HUDEP-2 (cell line): ENCODE measurements at regions not wholly inside any gene's neighbourhood (a gene's known extent, or its start where the extent isn't known, plus 50 kb on each side); places are given as distances from the start of the nearest gene placed in this dataset.
"Not testable (repeated sequence)": the region's sequence is repeated elsewhere in the genome, so short reads cannot be mapped to it uniquely, and the experiment has no call there.

Experiments used
- DNase-seq, 76 experiments: peaks; one replicate each; lab custom pipeline; 2025; ENCODE audit not compliant: unreplicated experiment in 76 of 76; lab: John Stamatoyannopoulos, UW

DNA sequence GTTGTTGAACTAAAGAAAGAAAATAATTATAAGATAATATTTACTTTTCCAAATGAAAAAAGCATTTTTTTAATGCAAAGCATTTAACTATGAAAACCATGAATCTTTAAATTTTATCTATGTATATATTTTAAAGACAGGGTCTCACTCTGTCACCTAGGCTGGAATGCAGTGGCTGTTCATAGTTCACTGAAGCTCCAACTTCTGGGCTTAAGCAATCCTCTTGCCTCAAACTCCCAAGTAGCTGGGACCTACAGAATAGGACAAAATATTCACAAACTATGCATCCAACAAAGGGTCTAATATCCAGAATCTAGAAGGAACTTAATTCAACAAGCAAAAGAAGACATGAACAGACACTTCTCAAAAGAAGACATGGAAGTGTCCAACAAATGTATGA lies 55.9 kb upstream of the ALB start:
- DNase-seq = no peak

DNA sequence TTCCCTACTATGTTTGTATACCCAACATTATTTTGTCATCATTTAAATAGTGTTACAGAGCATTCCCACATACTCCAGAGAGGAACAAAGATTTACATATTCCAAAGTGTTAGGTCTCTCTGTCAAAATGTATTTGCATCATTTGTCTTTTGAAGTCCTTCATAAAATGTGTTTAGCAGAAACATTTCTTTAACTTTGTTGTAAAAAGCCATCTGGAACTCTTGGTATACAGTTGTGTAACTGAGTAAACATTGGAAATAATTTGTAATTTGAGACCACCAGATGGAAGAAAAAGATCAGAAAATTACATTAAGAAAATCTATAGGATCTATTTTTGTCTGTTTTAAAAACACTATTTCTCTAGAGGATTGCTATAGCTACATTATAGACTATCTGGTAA lies 56.6 kb upstream of the ALB start:
- no peak for DNase-seq

DNA sequence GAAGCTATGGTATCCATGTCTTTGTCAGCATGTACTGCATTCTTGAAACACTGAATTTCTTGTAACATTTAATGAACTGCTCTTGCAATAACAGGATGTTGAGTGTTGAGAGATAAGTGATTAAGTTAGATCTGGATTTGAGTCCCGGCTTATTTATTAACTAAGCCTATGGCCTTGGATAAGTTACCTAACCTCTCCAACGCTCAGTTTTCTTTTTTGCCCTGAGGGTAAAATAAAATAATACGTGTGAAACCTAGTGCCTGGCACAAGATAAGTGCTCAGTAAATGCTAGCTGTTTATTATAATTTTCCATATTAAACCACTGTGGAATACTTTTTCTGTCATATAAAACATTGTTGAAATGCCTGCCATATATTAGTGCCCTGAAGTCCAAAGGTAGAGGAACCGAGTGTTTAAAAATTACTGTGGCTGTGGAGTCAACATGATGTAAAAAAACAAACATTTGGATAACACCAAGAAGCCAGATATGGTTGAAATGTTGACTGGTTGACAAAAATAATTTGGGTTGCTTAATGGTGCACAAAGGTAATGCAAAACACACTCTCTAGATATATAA lies 58.6 kb upstream of the ALB start:
- DNase-seq = no peak

DNA sequence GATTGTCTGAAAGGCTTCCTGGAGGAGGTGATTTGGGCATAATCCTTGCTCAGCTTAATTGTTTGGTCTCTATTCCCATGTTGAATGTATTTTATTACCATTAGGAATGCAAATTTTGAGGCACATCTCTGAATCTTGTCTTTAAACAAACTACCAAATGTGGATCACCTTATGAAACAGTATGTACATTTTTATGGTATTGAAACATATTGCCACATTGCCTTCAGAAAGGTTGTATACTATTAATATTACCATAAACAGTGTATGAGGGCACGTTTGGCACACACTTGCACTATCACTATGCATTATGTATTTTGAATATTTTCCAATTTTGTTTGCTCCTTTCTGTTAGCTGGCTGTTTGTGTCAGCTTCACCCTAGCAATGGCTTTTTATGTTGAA lies 60.0 kb upstream of the ALB start:
- no peak for DNase-seq

DNA sequence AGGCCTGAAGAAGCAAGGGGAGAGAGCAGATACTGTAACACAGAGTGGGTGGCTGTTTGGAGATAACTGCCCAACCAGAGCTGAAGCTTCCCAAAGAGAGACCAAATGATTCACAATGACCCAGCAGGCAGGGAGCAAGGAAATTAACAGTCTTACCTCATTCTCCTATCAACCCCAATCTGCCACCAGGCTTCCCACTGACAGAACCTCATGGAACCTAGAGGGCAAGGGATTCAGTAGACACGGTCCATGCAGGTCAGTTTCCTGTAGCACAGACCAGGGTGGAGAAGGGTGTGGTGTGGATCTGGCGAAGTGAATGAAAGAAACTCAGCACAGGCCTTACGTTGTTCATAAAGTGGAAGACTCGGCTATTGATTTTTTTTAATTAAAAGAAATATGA lies 60.7 kb upstream of the ALB start:
- no peak for DNase-seq

DNA sequence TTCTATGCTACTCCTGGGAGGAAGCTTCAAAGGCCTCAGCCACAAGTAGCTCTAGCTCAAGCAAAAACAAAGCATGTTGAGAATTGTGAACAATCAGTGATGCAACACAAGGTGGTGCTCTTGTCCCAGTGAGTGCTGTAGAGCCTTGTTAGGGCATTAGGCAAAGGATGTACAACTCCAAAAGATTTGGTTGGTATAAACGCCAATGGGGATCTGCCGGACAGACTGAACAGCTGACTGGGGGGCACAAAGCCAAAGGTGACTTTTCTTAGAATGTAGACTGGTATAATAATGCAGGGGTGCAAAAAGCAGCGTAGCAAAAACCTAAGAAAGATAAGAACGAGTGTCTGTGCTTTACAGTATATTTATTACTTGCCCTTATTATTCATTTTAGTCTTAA lies 62.6 kb upstream of the ALB start:
- DNase-seq = peak in 11 of 76 experiments; percentile 1 to 21 (median 5)

DNA sequence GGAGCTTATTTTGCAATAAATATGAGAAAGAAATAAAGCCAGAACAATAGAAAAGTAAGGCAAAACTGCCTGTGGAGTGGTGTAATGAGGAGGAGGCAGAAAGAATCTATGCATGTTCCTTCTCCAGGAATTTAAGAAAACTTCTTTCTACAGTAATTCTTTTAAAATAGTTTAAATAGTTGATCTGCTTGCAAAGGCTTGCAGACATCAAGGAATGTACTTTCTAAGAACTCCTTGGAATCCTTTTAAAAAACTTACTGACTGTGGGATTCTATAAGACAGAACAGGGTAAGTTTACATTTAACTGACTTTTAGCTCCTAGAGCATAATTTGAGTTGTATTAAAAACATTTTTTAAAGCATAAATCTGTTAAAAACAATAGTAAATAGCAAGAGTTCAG lies 63.2 kb upstream of the ALB start:
- DNase-seq = no peak

DNA sequence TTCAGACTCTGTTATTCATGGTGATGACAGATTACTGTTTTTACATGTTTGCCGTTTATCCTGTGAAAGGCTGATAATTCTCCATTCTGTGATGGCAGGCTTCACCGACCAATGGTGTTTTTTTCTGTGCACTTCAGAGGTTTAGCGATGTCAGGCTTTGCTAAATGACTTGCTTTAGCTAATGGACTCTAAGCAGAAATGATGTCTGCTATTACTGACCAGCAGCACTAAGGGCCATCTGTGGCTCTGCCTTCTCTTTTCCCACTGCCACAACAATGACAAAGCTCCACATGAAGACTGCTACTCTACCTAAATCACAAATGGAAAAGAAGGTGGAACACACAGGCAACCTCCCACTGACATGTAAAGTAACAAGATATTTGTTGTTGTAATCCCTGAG lies 68.4 kb upstream of the ALB start:
- no peak for DNase-seq

DNA sequence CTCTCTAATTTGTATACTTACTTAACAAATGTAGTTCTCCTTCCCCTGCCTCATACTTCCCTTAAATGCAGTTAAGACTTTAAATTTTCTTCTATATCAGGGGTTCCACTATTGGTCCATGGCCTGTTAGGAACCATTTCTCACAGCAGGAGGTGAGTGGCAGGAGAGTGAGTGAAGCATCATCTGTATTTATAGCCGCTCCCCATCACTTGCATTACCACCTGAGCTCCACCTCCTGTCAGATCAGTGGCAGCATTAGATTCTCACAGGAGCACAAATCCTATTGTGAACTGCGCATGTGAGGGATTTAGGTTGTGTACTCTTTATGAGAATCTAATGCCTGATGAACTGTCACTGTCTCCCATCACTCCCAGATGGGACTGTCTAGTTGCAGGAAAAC lies 72.1 kb upstream of the ALB start:
- not testable (repeated sequence) for DNase-seq

DNA sequence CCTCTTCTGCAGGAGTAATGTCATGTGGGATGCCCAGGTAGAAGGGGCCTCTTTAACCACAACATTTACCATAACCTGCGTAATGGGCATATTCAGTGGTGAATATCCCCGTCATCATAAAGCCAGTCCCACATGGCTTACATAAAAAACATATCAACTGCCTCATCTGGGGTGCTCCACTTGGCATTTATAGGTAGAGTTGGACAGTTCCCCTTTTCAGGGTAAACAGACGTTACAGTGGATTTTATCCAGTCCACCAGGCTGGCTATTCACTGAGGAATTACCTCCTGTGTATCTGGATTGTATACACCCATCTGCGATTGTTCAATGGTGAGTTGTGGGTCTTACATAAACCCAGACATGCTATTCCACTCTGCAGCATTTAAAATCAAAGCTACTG lies 70.7 kb upstream of the ANKRD17 start:
- DNase-seq = no peak

DNA sequence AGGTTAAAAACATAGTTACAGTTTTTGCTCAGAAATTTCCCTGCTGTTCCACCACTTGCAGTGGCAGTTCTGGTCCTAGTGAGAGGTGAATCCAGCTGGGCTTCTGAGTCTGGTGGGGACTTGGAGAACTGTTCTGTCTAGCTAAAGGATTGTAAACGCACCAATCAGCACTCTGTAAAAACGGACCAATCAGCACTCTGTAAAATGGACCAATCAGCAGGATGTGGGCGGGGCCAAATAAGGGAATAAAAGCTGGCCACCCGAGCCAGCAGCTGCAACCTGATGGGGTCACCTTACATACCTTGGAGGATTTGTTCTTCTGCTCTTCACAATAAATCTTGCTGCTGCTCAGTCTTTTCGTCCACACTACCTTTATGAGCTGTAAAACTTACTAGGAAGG lies 67.2 kb upstream of the ANKRD17 start:
- DNase-seq = not testable (repeated sequence)

DNA sequence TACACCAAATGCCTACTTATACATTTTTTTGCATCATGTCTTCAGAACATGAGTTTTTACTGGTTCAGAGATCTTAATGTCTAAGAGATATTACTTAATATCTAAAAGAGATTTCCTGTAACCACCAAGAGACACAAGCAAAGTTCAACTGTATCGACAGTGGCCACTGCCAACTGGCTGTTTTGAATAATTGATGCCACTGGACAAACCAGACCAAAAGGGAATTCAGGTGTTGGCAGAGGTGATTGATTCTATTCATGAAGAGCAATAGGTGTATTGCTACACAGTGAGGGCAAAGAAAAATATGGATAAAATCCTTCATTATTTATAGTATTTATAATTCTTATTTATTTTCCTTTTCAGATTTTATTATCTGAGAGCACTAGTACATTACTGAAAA lies 58.5 kb upstream of the ANKRD17 start:
- DNase-seq = no peak

DNA sequence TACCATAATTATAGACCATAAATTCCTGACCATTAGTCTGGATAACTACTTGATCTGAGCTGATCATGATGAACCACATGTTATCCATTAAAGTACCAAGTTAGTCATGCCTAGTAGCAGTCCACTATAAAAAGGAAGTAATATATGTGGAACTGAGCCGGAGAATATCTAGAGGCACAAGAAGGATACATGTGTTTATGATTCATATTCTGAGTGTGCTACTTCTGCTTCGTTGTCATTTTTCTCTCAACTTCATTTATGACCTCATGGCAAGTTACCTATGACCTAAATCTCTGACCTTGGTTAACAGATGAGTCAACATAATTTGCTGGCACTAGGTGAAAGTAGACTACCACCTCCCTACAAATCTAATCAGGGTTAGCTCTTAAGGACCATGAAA lies 56.5 kb upstream of the ANKRD17 start:
- DNase-seq = no peak

DNA sequence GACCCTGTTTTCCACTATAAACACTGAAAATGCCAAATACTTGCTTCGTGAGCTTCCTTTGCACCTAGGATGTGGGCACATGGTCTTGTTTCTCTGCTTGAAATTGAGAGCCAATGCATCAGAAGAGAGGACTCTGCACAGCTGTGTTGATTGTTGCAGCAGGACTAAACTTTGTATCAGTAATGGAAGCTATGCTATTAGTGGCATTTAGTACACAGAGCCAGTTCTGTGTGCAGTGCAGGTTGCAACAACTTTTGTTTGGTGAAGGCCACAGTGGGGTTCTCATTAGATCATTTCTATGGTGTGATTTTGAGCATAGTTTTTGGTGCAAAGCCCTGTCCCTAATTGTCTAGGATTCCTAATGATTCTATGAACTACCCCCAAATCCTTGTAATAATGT lies 54.4 kb upstream of the ANKRD17 start:
- no peak for DNase-seq

DNA sequence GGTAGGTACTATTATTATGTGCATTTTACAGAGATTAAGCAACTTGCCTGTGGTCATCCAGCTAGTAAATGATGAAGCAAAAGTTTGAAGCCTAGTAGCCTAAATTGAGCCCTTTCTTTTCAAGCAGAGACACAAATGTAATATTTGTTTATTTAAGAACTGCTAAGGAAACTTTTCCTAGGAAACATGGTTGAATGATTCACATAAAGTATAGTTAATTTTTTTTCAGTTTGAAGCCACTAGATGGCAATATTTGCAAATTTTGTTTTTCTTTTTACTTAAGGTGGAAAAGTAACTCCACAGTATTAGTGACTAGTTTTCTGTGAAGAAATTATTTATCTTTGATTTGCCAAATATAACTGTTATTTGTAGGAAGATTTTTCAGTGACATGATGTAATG lies 52.8 kb upstream of the ANKRD17 start:
- DNase-seq = peak in 3 of 76 experiments; percentile 2 to 6 (median 4)

- DNase-seq = no peak
Measured at GRCh38 chr4:73309211-73309610, 50.6 kb upstream of the ANKRD17 start.
